H9 (cell line): ENCODE measurements at regions not wholly inside any gene's neighbourhood (a gene's known extent, or its start where the extent isn't known, plus 50 kb on each side); places are given as distances from the start of the nearest gene placed in this dataset.

Experiments used
- DNase-seq: peaks from one replicate; pipeline ENCODE4 v3.0.0-alpha.2; 2017
- H2AFZ ChIP-seq: one replicate; pipeline ENCODE4 v1.6.1; 2013; ENCODE audit warnings: mild to moderate bottlenecking, low read length, control low read depth, moderate library complexity
- H2AK5ac ChIP-seq: 2 replicates; pipeline ENCODE4 v1.6.1; 2013; ENCODE audit warnings: low read length, control low read depth, mixed read lengths; ENCODE audit not compliant: insufficient read length
- H2BK120ac ChIP-seq: one replicate; pipeline ENCODE4 v1.6.1; 2013; ENCODE audit warnings: low read depth, mild to moderate bottlenecking, low read length, control low read depth, inconsistent platforms; ENCODE audit not compliant: poor library complexity, severe bottlenecking
- H2BK12ac ChIP-seq: 2 replicates; pipeline ENCODE4 v1.6.1; 2013; ENCODE audit warnings: low read length, control low read depth, mixed read lengths, low read depth; ENCODE audit not compliant: insufficient read length
- H2BK15ac ChIP-seq: 2 replicates; pipeline ENCODE4 v1.6.1; 2013; ENCODE audit warnings: low read depth, low read length, control low read depth
- H2BK20ac ChIP-seq: one replicate; pipeline ENCODE4 v1.6.1; 2013; ENCODE audit warnings: low read depth, mild to moderate bottlenecking, low read length, control low read depth, inconsistent platforms; ENCODE audit not compliant: poor library complexity, severe bottlenecking
- H2BK5ac ChIP-seq: 2 replicates; pipeline ENCODE4 v1.6.1; 2013; ENCODE audit warnings: low read length, control low read depth, mixed read lengths; ENCODE audit not compliant: insufficient read length
- H3K14ac ChIP-seq: 2 replicates; pipeline ENCODE4 v1.6.1; 2013; ENCODE audit warnings: low read length, control low read depth; ENCODE audit not compliant: insufficient read depth
- H3K18ac ChIP-seq: 2 replicates; pipeline ENCODE4 v1.6.1; 2013; ENCODE audit warnings: low read depth, mild to moderate bottlenecking, mixed read lengths, low read length, control low read depth; ENCODE audit not compliant: insufficient read length
- H3K23ac ChIP-seq: 2 replicates; pipeline ENCODE4 v1.6.1; 2013; ENCODE audit warnings: low read length, control low read depth, mixed read lengths, low read depth; ENCODE audit not compliant: insufficient read length
- H3K23me2 ChIP-seq: 2 replicates; pipeline ENCODE4 v1.6.1; 2013; ENCODE audit warnings: low read depth, mild to moderate bottlenecking, mixed read lengths, low read length, control low read depth; ENCODE audit not compliant: insufficient read length, poor library complexity, severe bottlenecking
- H3K27ac ChIP-seq: 2 replicates; pipeline ENCODE4 v1.5.1; 2013; ENCODE audit warnings: low read length, control low read depth, mixed read lengths, low read depth; ENCODE audit not compliant: insufficient read length
- H3K27me3 ChIP-seq: 2 replicates; pipeline ENCODE4 v1.6.1; 2013; ENCODE audit warnings: low read length, control low read depth, inconsistent platforms; ENCODE audit not compliant: insufficient read depth
- H3K4ac ChIP-seq: 2 replicates; pipeline ENCODE4 v1.6.1; 2013; ENCODE audit warnings: low read depth, mild to moderate bottlenecking, control low read depth, inconsistent platforms, low read length, moderate library complexity
- H3K4me1 ChIP-seq: 2 replicates; pipeline ENCODE4 v1.6.1; 2013; ENCODE audit warnings: low read length, control low read depth, inconsistent platforms; ENCODE audit not compliant: insufficient read depth
- H3K4me2 ChIP-seq: 2 replicates; pipeline ENCODE4 v1.6.1; 2013; ENCODE audit warnings: low read length, control low read depth, mixed read lengths; ENCODE audit not compliant: insufficient read length, insufficient read depth
- H3K56ac ChIP-seq: 2 replicates; pipeline ENCODE4 v1.6.1; 2013; ENCODE audit warnings: low read depth, mild to moderate bottlenecking, mixed read lengths, low read length, control low read depth; ENCODE audit not compliant: insufficient read length
- H3K79me1 ChIP-seq: 2 replicates; pipeline ENCODE4 v1.6.1; 2013; ENCODE audit warnings: low read depth, mild to moderate bottlenecking, moderate library complexity, low read length, control low read depth, inconsistent platforms; ENCODE audit not compliant: insufficient read depth, poor library complexity, severe bottlenecking
- H3K79me2 ChIP-seq: 2 replicates; pipeline ENCODE4 v1.6.1; 2013; ENCODE audit warnings: low read length, control low read depth, inconsistent platforms; ENCODE audit not compliant: insufficient read depth
- H3K9ac ChIP-seq: 2 replicates; pipeline ENCODE4 v1.6.1; 2013; ENCODE audit warnings: low read length, control low read depth, mixed read lengths; ENCODE audit not compliant: insufficient read length; ENCODE audit errors: extremely low read depth
- H3K9me3 ChIP-seq: one replicate; pipeline ENCODE4 v1.6.1; 2013; ENCODE audit warnings: low read depth, low read length, inconsistent platforms; ENCODE audit not compliant: control insufficient read depth
- H3T11ph ChIP-seq: one replicate; pipeline ENCODE4 v1.6.1; 2013; ENCODE audit warnings: mild to moderate bottlenecking, low read length, control low read depth, inconsistent platforms
- H4K20me1 ChIP-seq: one replicate; pipeline ENCODE4 v1.6.1; 2013; ENCODE audit not compliant: control insufficient read depth, insufficient read length, insufficient read depth
- H4K5ac ChIP-seq: 2 replicates; pipeline ENCODE4 v1.6.1; 2013; ENCODE audit warnings: low read depth, mild to moderate bottlenecking, mixed read lengths, low read length, control low read depth; ENCODE audit not compliant: insufficient read length
- H4K8ac ChIP-seq: replicated peaks from 2 replicates; pipeline ENCODE4 v1.6.1; 2013; ENCODE audit warnings: low read length, control low read depth, mixed read lengths, low read depth; ENCODE audit not compliant: insufficient read length
- H4K91ac ChIP-seq: 2 replicates; pipeline ENCODE4 v1.6.1; 2013; ENCODE audit warnings: low read depth, mild to moderate bottlenecking, moderate library complexity, mixed read lengths, low read length, control low read depth; ENCODE audit not compliant: insufficient read length
- H3K27ac Mint-ChIP-seq, 3 experiments: 2 replicates in 2 of 3; 3 replicates in 1 of 3; pipeline ENCODE4 v1.8.0; 2020 to 2021; ENCODE audit warnings: mixed read lengths in 3 of 3, mild to moderate bottlenecking in 1 of 3, moderate library complexity in 1 of 3
- H3K27me3 Mint-ChIP-seq: 2 replicates; pipeline ENCODE4 v1.8.0; 2021; ENCODE audit warnings: low read depth, mild to moderate bottlenecking, moderate library complexity, mixed read lengths
- H3K36me3 Mint-ChIP-seq, 3 experiments: 2 replicates in 2 of 3; 3 replicates in 1 of 3; pipeline ENCODE4 v1.8.0; 2020 to 2021; ENCODE audit warnings: low read depth in 3 of 3, mixed read lengths in 3 of 3; ENCODE audit not compliant: insufficient read depth in 1 of 3
- H3K4me1 Mint-ChIP-seq, 2 experiments: 2 replicates each; pipeline ENCODE4 v1.8.0; 2020; ENCODE audit warnings: mixed read lengths in 2 of 2
- H3K4me3 Mint-ChIP-seq, 2 experiments: 2 replicates in 1 of 2; 3 replicates in 1 of 2; pipeline ENCODE4 v1.8.0; 2020 to 2021; ENCODE audit warnings: mild to moderate bottlenecking in 2 of 2, mixed read lengths in 2 of 2, moderate library complexity in 1 of 2
- H3K9me3 Mint-ChIP-seq, 2 experiments: 2 replicates in 1 of 2; 3 replicates in 1 of 2; pipeline ENCODE4 v1.8.0; 2020; ENCODE audit warnings: mild to moderate bottlenecking in 2 of 2, mixed read lengths in 2 of 2, moderate library complexity in 1 of 2
- WGBS: extraction: QIAGEN DNeasy Blood & Tissue Kit; methylation state at CpG from one replicate; pipeline ENCODE4 v1.1.7; 2013; ENCODE audit warnings: missing lambda C conversion rate, low lambda C conversion rate, mixed read lengths; ENCODE audit not compliant: insufficient read length; ENCODE audit errors: extremely low coverage; 5-methylcytosine and 5-hydroxymethylcytosine counted together
- TF ChIP-seq, protein P1 (sequence below): fragments of 200-600 bp; sonication (generic); conservative IDR thresholded peaks from 3 replicates; pipeline ENCODE4 v1.8.0; 2021; ENCODE audit warnings: antibody characterized with exemption, mild to moderate bottlenecking

- Histone ChIP-seq H3K23me2 (no peaks in the 10 kb centered on the region), H2BK120ac (no peak overlapping the region), H3K27ac (no peak overlapping the region), H3K23ac (no peak overlapping the region), H2AK5ac (no peak overlapping the region), H2BK12ac (no peak overlapping the region), H3K18ac (no peak overlapping the region), H2BK15ac (no peak overlapping the region), H3K79me2 (no peaks in the 10 kb centered on the region), H3K9ac (no peak overlapping the region), H3K79me1 (no peaks in the 10 kb centered on the region), H3K4me2 (no peak overlapping the region), H2BK20ac (no peak overlapping the region), H3K27me3 (no peaks in the 10 kb centered on the region), H3K4me1 (no peaks in the 10 kb centered on the region; the same call in 1 of the 2 replicates), H3T11ph (no peak overlapping the region), H2AFZ (no peak overlapping the region), H3K14ac (no peak overlapping the region), H3K9me3 (no peaks in the 10 kb centered on the region), H4K5ac (no peak overlapping the region), H2BK5ac (no peak overlapping the region), H3K4ac (no peak overlapping the region), H3K56ac (no peak overlapping the region), H4K8ac (no peak overlapping the region), H4K20me1 (no peaks in the 10 kb centered on the region), H4K91ac (no peak overlapping the region)
- Mint-ChIP-seq H3K9me3 (peaks cover 0 to 2% of the 10 kb centered on the region in 2 experiments; a peak in 1 of 5 replicates), H3K4me1 (peaks cover 0 to 2% of the 10 kb centered on the region in 2 experiments; a peak in 1 of 4 replicates), H3K4me3 (no peak overlapping the region), H3K36me3 (no peaks in the 10 kb centered on the region; a peak in 1 of 7 replicates), H3K27ac (no peak overlapping the region), H3K27me3 (no peaks in the 10 kb centered on the region)
- no peak for DNase-seq
- TF ChIP-seq, protein P1, sequence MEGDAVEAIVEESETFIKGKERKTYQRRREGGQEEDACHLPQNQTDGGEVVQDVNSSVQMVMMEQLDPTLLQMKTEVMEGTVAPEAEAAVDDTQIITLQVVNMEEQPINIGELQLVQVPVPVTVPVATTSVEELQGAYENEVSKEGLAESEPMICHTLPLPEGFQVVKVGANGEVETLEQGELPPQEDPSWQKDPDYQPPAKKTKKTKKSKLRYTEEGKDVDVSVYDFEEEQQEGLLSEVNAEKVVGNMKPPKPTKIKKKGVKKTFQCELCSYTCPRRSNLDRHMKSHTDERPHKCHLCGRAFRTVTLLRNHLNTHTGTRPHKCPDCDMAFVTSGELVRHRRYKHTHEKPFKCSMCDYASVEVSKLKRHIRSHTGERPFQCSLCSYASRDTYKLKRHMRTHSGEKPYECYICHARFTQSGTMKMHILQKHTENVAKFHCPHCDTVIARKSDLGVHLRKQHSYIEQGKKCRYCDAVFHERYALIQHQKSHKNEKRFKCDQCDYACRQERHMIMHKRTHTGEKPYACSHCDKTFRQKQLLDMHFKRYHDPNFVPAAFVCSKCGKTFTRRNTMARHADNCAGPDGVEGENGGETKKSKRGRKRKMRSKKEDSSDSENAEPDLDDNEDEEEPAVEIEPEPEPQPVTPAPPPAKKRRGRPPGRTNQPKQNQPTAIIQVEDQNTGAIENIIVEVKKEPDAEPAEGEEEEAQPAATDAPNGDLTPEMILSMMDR, result no peak
- WGBS, result no CpG with 5 or more reads among the region's 1 CpG
Measured at GRCh38 chr4:161321706-161322105, 842.1 kb downstream of the FSTL5 start.
